ENCODE measurements at regions not wholly inside any gene's neighbourhood (a gene's known extent, or its start where the extent isn't known, plus 50 kb on each side); places are given as distances from the start of the nearest gene placed in this dataset.

DNA sequence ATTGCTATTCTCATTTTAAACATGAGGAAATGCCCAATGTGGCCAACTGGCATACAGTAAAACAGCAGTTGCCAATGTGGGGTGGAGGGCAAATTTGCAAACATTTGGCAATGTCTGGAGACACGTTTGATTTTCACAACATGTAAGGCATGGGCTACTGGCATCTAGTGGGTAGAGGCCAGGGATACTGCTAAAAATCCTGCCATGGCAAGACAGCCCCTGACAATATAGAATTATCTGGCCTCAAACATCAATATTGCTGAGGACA is 168.6 kb downstream of the KCNE4 start:
- ATAC-seq, result no peak
- DNase-seq, result no peak
- Histone ChIP-seq H3K27me3 (ENCODE audit: low read depth) (no peaks in the 10 kb centered on the region), H3K4me1 (no peaks in the 10 kb centered on the region), H3K36me3 (no peaks in the 10 kb centered on the region), H3K4me3 (no peak overlapping the region), H3K27ac (no peak overlapping the region), H3K9me3 (no peaks in the 10 kb centered on the region)
- intact Hi-C loops (cut with DNase I), result no loop called here
- TF ChIP-seq, protein P1, sequence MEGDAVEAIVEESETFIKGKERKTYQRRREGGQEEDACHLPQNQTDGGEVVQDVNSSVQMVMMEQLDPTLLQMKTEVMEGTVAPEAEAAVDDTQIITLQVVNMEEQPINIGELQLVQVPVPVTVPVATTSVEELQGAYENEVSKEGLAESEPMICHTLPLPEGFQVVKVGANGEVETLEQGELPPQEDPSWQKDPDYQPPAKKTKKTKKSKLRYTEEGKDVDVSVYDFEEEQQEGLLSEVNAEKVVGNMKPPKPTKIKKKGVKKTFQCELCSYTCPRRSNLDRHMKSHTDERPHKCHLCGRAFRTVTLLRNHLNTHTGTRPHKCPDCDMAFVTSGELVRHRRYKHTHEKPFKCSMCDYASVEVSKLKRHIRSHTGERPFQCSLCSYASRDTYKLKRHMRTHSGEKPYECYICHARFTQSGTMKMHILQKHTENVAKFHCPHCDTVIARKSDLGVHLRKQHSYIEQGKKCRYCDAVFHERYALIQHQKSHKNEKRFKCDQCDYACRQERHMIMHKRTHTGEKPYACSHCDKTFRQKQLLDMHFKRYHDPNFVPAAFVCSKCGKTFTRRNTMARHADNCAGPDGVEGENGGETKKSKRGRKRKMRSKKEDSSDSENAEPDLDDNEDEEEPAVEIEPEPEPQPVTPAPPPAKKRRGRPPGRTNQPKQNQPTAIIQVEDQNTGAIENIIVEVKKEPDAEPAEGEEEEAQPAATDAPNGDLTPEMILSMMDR (IDR thresholded peaks at IDR 0.05), result no peak

DNA sequence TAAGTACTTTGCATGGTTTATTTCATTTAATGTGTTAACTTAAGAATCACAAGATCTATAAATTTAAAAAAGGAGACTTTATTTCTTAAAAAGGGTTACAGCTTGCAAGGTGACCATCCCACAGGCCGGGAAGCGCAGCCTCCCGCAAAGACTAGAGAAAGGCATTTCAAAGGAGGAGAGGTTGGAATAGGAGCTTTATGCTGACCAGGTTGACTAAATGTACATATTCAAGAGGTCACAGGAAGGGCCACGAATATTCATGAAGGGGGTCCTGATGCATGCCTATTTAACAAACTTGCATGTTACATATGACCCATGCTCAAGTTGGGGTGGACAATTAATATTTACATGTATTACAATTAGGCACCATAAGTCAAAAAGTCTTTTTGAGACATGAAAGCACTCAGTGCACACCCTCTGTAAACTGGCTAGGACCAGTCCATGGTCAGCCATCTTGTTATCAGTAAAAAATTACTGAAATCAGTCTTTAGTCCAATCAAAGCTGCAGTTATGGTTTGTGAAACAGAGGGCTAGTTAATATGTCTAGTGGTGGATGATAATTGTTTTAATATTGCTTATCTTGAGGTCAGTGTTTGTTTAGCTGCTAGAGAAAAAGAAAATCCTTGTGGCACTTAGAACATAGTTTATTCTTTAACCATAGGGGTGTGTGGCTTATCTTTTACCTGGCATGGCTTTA is 169.3 kb downstream of the KCNE4 start:
- Histone ChIP-seq H3K4me3 (no peak overlapping the region), H3K4me1 (no peaks in the 10 kb centered on the region), H3K27me3 (ENCODE audit: low read depth) (no peaks in the 10 kb centered on the region), H3K9me3 (no peaks in the 10 kb centered on the region), H3K27ac (no peak overlapping the region), H3K36me3 (no peaks in the 10 kb centered on the region)
- intact Hi-C loops (cut with DNase I), result no loop called here
- TF ChIP-seq, protein P1 (IDR thresholded peaks at IDR 0.05), result no peak
- DNase-seq (no peak), ATAC-seq (no peak)

DNA sequence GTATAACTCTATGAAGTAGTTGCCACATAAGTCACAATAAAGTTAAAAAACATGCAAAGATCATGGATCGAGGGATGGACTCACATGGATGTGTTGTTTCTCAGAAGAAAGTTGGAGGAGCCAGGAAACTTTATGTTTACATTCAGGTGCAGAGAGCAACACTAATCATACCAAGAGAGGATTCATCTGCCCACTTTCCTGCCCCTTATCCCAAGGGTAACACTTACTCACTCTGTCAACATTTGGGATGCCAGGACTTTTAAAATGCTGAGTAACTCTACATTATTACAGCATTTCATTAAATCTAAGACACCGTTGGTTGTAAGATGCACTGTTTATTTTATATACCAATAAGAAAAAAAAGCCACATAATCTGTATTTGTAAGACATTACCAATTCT is 170.4 kb downstream of the KCNE4 start:
- no peaks in the 10 kb centered on the region for H3K9me3 ChIP-seq

DNA sequence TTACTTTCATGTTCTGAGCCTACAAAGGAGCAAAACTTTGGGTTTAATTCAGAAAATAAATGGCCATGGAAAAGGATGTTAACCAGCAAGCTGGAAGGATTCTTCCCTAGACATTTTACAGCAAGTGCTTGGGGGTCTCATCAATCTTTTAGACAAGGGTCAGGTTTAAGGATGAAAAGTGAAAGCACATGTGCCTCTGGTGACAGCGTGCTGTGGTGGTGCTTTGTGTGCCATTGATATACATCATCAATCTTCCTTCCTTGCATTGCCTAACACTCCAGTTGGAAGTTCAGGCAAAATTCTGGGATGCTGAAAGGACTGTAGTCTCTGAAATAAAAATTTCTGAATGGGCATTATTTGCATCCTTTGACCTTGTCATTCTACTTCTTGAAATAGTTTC is 171.2 kb downstream of the KCNE4 start:
- intact Hi-C loops (cut with DNase I), result no loop called here

More for the DNA sequence above, 170.4 kb downstream of the KCNE4 start:
- Histone ChIP-seq H3K27me3 (ENCODE audit: low read depth) (no peaks in the 10 kb centered on the region), H3K4me3 (no peak overlapping the region), H3K27ac (no peak overlapping the region), H3K36me3 (no peaks in the 10 kb centered on the region), H3K4me1 (no peaks in the 10 kb centered on the region)
- no peak for ATAC-seq
- TF ChIP-seq, protein P1 (IDR thresholded peaks at IDR 0.05), result no peak
- intact Hi-C loops (cut with DNase I), result no loop called here
- DNase-seq, result no peak

DNA sequence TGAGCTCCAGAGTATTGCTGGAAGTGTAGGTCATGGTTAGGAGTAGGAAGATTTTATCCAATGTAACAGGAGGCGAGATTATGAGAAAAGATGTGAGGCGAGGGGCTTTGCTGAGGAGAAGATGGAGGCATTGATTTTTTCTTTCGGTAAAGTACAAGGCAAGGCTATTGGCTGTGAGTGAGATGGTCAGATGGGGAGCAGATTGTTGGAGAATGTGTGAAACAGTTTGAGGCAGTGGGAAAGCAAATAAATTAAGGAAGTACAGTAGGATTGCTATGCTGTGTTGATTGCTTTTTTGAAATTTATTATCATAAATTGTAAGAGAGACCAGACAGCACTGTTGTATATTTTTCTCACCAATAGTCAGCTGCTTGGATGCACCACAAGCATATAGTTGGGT is 173.3 kb downstream of the KCNE4 start:
- no peak overlapping the region for H3K4me3 ChIP-seq
- ATAC-seq (no peak), DNase-seq (no peak)
- H3K9me3 ChIP-seq, result no peaks in the 10 kb centered on the region
- no peaks in the 10 kb centered on the region for H3K27me3 ChIP-seq (ENCODE audit: low read depth)
- no peaks in the 10 kb centered on the region for H3K4me1 ChIP-seq
- intact Hi-C loops (cut with DNase I), result no loop called here
- TF ChIP-seq, protein P1 (IDR thresholded peaks at IDR 0.05), result no peak
- H3K27ac ChIP-seq, result no peak overlapping the region
- H3K36me3 ChIP-seq, result no peaks in the 10 kb centered on the region

More for the DNA sequence above, 171.2 kb downstream of the KCNE4 start:
- ATAC-seq (no peak), DNase-seq (no peak)
- no peak overlapping the region for H3K27ac ChIP-seq
- no peaks in the 10 kb centered on the region for H3K4me1 ChIP-seq
- TF ChIP-seq, protein P1 (IDR thresholded peaks at IDR 0.05), result no peak
- no peaks in the 10 kb centered on the region for H3K9me3 ChIP-seq
- H3K27me3 ChIP-seq (ENCODE audit: low read depth), result no peaks in the 10 kb centered on the region
- H3K4me3 ChIP-seq, result no peak overlapping the region
- no peaks in the 10 kb centered on the region for H3K36me3 ChIP-seq

DNA sequence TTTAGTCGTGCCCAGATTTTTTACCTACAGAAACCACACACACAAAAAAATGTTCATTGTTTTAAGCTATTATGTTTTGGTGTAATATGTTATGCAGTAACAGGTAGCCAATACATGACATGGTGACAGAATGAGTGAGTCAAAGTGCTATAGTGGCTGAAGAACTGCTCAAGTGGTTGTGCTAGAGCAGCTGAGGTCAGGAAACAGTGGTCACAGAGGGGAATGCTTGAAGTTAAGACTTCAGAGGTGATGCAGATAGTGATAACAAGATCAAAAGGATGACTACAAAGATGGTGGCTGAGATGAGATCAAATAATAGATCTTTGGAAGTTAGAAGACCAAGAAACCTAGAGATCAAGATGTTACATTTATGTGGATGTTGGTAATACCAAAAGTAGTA is 174.3 kb downstream of the KCNE4 start:
- DNase-seq, result no peak
- ATAC-seq, result no peak
- Histone ChIP-seq H3K4me3 (no peak overlapping the region), H3K36me3 (no peaks in the 10 kb centered on the region), H3K4me1 (no peaks in the 10 kb centered on the region), H3K9me3 (no peaks in the 10 kb centered on the region), H3K27me3 (ENCODE audit: low read depth) (no peaks in the 10 kb centered on the region), H3K27ac (no peak overlapping the region)
- intact Hi-C loops (cut with DNase I), result no loop called here
- TF ChIP-seq, protein P1 (IDR thresholded peaks at IDR 0.05), result no peak
